ENCODE measurements at regions not wholly inside any gene's neighbourhood (a gene's known extent, or its start where the extent isn't known, plus 50 kb on each side); places are given as distances from the start of the nearest gene placed in this dataset.

DNA sequence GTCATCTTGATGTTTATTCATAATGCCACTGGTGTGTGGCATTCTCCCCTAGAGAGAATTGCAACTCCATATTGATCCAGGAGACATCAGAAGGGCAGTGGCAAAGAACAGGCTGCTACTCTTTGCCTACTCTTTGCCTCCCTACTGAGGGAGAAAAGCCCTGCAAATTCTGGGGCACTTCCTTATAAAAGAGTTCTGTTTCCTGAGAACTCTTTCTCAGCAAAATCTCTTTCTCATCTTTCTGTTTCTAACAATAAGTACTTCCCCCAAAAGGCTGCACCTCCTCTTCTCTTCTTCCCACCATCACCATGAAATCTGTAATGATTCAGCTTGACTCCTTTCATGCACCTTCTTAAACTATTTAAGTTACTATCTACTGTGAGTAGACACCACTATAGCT is 270.3 kb downstream of the MREG start:
- ChIA-PET POLR2A (no interaction called here), CTCF (no interaction called here)
- no peak for DNase-seq (ENCODE audit: low read depth, low spot score)
- Histone ChIP-seq H3K9me3 (ENCODE audit: control insufficient read depth, insufficient read depth, low read depth, low read length) (no peaks in the 10 kb centered on the region), H3K4me1 (ENCODE audit: control insufficient read depth, insufficient read depth, low read length) (no peaks in the 10 kb centered on the region), H3K4me3 (ENCODE audit: low read depth in 2 of 2, low read length in 2 of 2) (no peak overlapping the region), H3K27me3 (ENCODE audit: control insufficient read depth, insufficient read depth, low read length) (no peaks in the 10 kb centered on the region), H3K36me3 (ENCODE audit: control insufficient read depth, insufficient read depth, low read length) (no peaks in the 10 kb centered on the region), H3K27ac (ENCODE audit: low read length) (no peak overlapping the region)
- intact Hi-C loops (cut with micrococcal nuclease; ENCODE audit: unreplicated experiment): no loop called here
- no peak for TF ChIP-seq POLR2AphosphoS5 (IDR thresholded peaks at IDR 0.05; ENCODE audit: low read depth, low read length)
- TF ChIP-seq, protein P1, sequence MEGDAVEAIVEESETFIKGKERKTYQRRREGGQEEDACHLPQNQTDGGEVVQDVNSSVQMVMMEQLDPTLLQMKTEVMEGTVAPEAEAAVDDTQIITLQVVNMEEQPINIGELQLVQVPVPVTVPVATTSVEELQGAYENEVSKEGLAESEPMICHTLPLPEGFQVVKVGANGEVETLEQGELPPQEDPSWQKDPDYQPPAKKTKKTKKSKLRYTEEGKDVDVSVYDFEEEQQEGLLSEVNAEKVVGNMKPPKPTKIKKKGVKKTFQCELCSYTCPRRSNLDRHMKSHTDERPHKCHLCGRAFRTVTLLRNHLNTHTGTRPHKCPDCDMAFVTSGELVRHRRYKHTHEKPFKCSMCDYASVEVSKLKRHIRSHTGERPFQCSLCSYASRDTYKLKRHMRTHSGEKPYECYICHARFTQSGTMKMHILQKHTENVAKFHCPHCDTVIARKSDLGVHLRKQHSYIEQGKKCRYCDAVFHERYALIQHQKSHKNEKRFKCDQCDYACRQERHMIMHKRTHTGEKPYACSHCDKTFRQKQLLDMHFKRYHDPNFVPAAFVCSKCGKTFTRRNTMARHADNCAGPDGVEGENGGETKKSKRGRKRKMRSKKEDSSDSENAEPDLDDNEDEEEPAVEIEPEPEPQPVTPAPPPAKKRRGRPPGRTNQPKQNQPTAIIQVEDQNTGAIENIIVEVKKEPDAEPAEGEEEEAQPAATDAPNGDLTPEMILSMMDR (IDR thresholded peaks at IDR 0.05): no peak
- TF ChIP-seq, protein P2, sequence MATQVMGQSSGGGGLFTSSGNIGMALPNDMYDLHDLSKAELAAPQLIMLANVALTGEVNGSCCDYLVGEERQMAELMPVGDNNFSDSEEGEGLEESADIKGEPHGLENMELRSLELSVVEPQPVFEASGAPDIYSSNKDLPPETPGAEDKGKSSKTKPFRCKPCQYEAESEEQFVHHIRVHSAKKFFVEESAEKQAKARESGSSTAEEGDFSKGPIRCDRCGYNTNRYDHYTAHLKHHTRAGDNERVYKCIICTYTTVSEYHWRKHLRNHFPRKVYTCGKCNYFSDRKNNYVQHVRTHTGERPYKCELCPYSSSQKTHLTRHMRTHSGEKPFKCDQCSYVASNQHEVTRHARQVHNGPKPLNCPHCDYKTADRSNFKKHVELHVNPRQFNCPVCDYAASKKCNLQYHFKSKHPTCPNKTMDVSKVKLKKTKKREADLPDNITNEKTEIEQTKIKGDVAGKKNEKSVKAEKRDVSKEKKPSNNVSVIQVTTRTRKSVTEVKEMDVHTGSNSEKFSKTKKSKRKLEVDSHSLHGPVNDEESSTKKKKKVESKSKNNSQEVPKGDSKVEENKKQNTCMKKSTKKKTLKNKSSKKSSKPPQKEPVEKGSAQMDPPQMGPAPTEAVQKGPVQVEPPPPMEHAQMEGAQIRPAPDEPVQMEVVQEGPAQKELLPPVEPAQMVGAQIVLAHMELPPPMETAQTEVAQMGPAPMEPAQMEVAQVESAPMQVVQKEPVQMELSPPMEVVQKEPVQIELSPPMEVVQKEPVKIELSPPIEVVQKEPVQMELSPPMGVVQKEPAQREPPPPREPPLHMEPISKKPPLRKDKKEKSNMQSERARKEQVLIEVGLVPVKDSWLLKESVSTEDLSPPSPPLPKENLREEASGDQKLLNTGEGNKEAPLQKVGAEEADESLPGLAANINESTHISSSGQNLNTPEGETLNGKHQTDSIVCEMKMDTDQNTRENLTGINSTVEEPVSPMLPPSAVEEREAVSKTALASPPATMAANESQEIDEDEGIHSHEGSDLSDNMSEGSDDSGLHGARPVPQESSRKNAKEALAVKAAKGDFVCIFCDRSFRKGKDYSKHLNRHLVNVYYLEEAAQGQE (IDR thresholded peaks at IDR 0.05; ENCODE audit: insufficient read depth in 1 of 2, low read depth in 2 of 2, low read length in 1 of 2): no peak
- no peak for TF ChIP-seq SIN3A (IDR thresholded peaks at IDR 0.05; ENCODE audit: borderline replicate concordance, insufficient read depth, low read depth, low read length)
- TF ChIP-seq TCF7L2 (IDR thresholded peaks at IDR 0.05; ENCODE audit: low read depth, low read length): no peak
- in situ Hi-C loops (cut with HindIII; ENCODE audit: low pct_unique_long_range_greater_than_20kb, low sequenced_read_pairs): no loop called here
- BruUV-seq (replicated peaks): no TSS peak
- ATAC-seq: no peak

- DNase-seq (ENCODE audit: low read depth, low spot score) (no peak), ATAC-seq (no peak)
- Histone ChIP-seq H3K27me3 (ENCODE audit: control insufficient read depth, insufficient read depth, low read length) (no peaks in the 10 kb centered on the region), H3K36me3 (ENCODE audit: control insufficient read depth, insufficient read depth, low read length) (no peaks in the 10 kb centered on the region), H3K4me1 (ENCODE audit: control insufficient read depth, insufficient read depth, low read length) (no peaks in the 10 kb centered on the region), H3K9me3 (ENCODE audit: control insufficient read depth, insufficient read depth, low read depth, low read length) (no peaks in the 10 kb centered on the region), H3K27ac (ENCODE audit: low read length) (no peak overlapping the region), H3K4me3 (ENCODE audit: low read depth in 2 of 2, low read length in 2 of 2) (no peak overlapping the region)
- POLR2A ChIA-PET: no interaction called here
- intact Hi-C loops (cut with micrococcal nuclease; ENCODE audit: unreplicated experiment): no loop called here
- in situ Hi-C loops (cut with HindIII; ENCODE audit: low pct_unique_long_range_greater_than_20kb, low sequenced_read_pairs): no loop called here
- TF ChIP-seq SIN3A (IDR thresholded peaks at IDR 0.05; ENCODE audit: borderline replicate concordance, insufficient read depth, low read depth, low read length) (no peak), POLR2AphosphoS5 (IDR thresholded peaks at IDR 0.05; ENCODE audit: low read depth, low read length) (no peak), TCF7L2 (IDR thresholded peaks at IDR 0.05; ENCODE audit: low read depth, low read length) (no peak)
- TF ChIP-seq, protein P2 (IDR thresholded peaks at IDR 0.05; ENCODE audit: insufficient read depth in 1 of 2, low read depth in 2 of 2, low read length in 1 of 2): no peak
- TF ChIP-seq, protein P1 (IDR thresholded peaks at IDR 0.05): no peak
- CTCF ChIA-PET: no interaction called here
- BruUV-seq (replicated peaks): no TSS peak
Measured at GRCh38 chr2:215742021-215742420, 271.3 kb downstream of the MREG start.
